Thymus (tissue), 11 donors: ENCODE measurements at regions not wholly inside any gene's neighbourhood (a gene's known extent, or its start where the extent isn't known, plus 50 kb on each side); places are given as distances from the start of the nearest gene placed in this dataset.

Experiments used
- DNase-seq, 9 donors: peaks; one replicate each; pipeline ENCODE4 v3.0.0-alpha.2; 2013; ENCODE audit warnings: low spot score in 9 of 9, low read depth in 6 of 9, missing footprints in 1 of 9
- H3K27ac ChIP-seq, 2 donors: one replicate each; pipeline ENCODE4 v1.5.1; 2013; ENCODE audit warnings: control low read depth in 1 of 2, low read depth in 1 of 2, low read length in 1 of 2, mild to moderate bottlenecking in 1 of 2, moderate library complexity in 1 of 2
- H3K27me3 ChIP-seq, 2 donors: one replicate each; pipeline ENCODE4 v1.5.1; 2013; ENCODE audit warnings: low read length in 1 of 2; ENCODE audit not compliant: control insufficient read depth in 2 of 2, insufficient read depth in 1 of 2
- H3K36me3 ChIP-seq, 2 donors: one replicate each; pipeline ENCODE4 v1.5.1; 2013; ENCODE audit warnings: low read length in 1 of 2, mild to moderate bottlenecking in 1 of 2, moderate library complexity in 1 of 2; ENCODE audit not compliant: control insufficient read depth in 2 of 2, insufficient read depth in 2 of 2
- H3K4me1 ChIP-seq, 2 donors: one replicate each; pipeline ENCODE4 v1.5.1; 2013; ENCODE audit warnings: low read length in 2 of 2; ENCODE audit not compliant: control insufficient read depth in 2 of 2, insufficient read depth in 2 of 2
- H3K4me3 ChIP-seq, 2 donors: one replicate each; pipeline ENCODE4 v1.5.1; 2013; ENCODE audit warnings: low read length in 2 of 2, control low read depth in 1 of 2, mild to moderate bottlenecking in 1 of 2
- H3K9me3 ChIP-seq, 2 donors: one replicate each; pipeline ENCODE4 v1.5.1; 2013; ENCODE audit warnings: low read length in 1 of 2, mild to moderate bottlenecking in 1 of 2; ENCODE audit not compliant: control insufficient read depth in 2 of 2, insufficient read depth in 1 of 2
- WGBS: extraction: QIAGEN DNeasy Blood & Tissue Kit; methylation state at CpG from one replicate; pipeline ENCODE4 v1.1.7; 2013; 5-methylcytosine and 5-hydroxymethylcytosine counted together
- donor health status: healthy.

DNA sequence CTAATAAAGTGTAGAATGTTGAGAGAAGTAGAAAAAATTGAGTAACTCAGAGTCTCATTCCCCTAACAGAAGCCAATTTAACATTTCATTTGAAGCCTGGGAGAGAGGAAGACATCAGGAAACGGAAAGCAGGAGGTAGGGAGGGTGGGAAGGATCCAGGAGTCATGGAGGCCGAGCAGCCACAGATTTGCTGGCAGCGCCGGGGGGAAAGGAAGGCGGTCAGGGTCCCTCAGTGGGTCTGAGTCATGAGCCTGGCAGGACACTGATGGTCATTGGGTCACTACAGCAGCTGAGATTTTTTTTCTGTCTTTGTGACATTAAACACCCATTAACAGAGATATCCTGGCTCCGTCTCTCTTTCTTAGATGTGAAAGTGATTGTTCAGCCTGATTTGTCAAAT is 248.1 kb downstream of the EFNB2 start:
- no peak for DNase-seq
- H3K9me3 ChIP-seq: no peaks in the 10 kb centered on the region
- WGBS: 96% methylated on average over 6 of the region's 6 CpGs
- no peaks in the 10 kb centered on the region for H3K4me1 ChIP-seq
- no peaks in the 10 kb centered on the region for H3K27me3 ChIP-seq
- H3K27ac ChIP-seq: no peak overlapping the region
- H3K4me3 ChIP-seq: no peak overlapping the region
- H3K36me3 ChIP-seq: no peaks in the 10 kb centered on the region

DNA sequence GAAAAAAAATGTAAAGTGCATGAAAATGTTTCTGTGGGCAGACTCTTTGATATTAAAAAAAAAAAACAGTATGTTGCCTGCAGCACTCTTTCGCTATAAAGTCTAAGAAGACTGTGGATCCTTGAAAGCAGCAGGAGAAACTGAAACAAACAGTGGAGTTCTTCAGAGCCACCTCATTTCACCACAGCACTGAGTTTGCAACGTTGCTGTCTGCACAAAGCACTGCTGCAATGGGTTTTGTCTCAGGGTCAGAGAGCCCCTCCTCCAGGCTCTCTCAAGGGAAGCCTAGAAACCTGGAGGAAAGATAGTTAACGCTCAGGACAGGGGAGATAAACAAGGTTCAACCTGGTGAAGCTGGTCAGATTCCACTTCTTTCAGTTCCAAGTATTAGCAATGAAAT is 248.7 kb downstream of the EFNB2 start:
- 34% methylated on average over 3 of the region's 3 CpGs for WGBS
- peak in 1 of 9 donors; percentile 38 for DNase-seq
- H3K9me3 ChIP-seq: no peaks in the 10 kb centered on the region
- no peaks in the 10 kb centered on the region for H3K36me3 ChIP-seq
- no peaks in the 10 kb centered on the region for H3K4me1 ChIP-seq
- no peak overlapping the region for H3K27ac ChIP-seq
- peak overlapping the region in 1 of 2 donors; percentile 22 for H3K4me3 ChIP-seq
- no peaks in the 10 kb centered on the region for H3K27me3 ChIP-seq

GRCh38 chr13:106284358-106284757 is 251.1 kb downstream of the EFNB2 start:
- 96% methylated on average over 2 of the region's 2 CpGs for WGBS
- Histone ChIP-seq H3K4me3 (no peak overlapping the region), H3K4me1 (no peaks in the 10 kb centered on the region), H3K36me3 (no peaks in the 10 kb centered on the region), H3K9me3 (no peaks in the 10 kb centered on the region), H3K27me3 (no peaks in the 10 kb centered on the region), H3K27ac (no peak overlapping the region)
- no peak for DNase-seq

GRCh38 chr13:106281426-106281825 is 254.0 kb downstream of the EFNB2 start:
- Histone ChIP-seq H3K36me3 (no peaks in the 10 kb centered on the region), H3K27me3 (no peaks in the 10 kb centered on the region), H3K9me3 (no peaks in the 10 kb centered on the region), H3K4me1 (no peaks in the 10 kb centered on the region), H3K27ac (no peak overlapping the region), H3K4me3 (no peak overlapping the region)
- DNase-seq: no peak
- 96% methylated on average over 9 of the region's 9 CpGs for WGBS

- H3K4me1 ChIP-seq: no peaks in the 10 kb centered on the region
- WGBS: 93% methylated on average over 10 of the region's 10 CpGs
Measured at GRCh38 chr13:106277484-106278154, 257.8 kb downstream of the EFNB2 start.

DNA sequence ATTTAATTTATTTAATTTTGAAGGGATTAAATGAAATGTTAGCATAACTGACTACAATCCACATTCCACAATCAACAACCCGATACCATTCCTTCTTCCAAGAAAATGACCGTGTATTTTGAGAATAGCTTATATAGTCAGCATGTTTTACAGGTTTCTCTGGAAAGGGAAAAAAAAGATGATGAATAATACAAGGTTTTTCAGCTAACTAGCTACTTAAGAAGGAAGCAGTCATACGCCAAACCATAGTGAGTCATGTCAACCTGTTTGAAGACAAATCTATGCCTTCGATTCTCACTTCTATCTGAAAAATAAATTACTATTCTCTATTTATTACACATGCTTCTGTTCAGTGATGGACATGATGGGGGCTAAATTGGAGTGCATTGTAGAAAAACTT is 258.6 kb downstream of the EFNB2 start:
- no peak overlapping the region for H3K4me3 ChIP-seq
- DNase-seq: no peak
- no peaks in the 10 kb centered on the region for H3K4me1 ChIP-seq
- no peaks in the 10 kb centered on the region for H3K9me3 ChIP-seq
- H3K27me3 ChIP-seq: no peaks in the 10 kb centered on the region
- no peaks in the 10 kb centered on the region for H3K36me3 ChIP-seq
- 95% methylated on average over 4 of the region's 4 CpGs for WGBS
- H3K27ac ChIP-seq: no peak overlapping the region

More at GRCh38 chr13:106277484-106278154, 257.8 kb downstream of the EFNB2 start:
- no peak for DNase-seq
- H3K36me3 ChIP-seq: no peaks in the 10 kb centered on the region
- no peak overlapping the region for H3K27ac ChIP-seq
- no peak overlapping the region for H3K4me3 ChIP-seq
- no peaks in the 10 kb centered on the region for H3K9me3 ChIP-seq
- no peaks in the 10 kb centered on the region for H3K27me3 ChIP-seq

DNA sequence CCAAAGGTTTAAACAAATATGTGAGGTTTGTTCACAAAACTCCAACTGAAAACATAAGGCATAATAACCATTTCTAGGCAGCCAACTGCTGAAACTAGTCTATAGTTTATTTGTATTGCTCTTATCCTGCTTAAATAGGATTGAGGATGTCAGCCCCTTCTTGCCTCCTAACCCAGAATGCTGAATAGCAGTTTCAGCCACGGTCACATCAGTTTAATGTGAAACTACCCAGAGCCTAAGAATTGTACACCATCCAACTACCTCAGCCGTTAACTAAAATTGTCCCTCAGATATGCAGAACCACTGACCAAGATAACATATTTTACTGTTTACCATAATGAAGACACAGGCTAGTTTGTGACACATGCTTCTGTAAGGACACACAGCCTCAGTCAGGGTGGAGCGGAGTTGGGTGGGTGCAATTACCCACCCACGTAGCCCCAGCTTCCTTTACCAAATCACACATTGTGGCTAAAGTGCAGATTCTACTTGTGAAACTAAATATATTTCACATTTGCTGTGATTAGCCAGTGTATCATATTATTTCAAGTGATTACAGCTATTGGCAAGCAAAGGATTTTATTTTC is 259.9 kb downstream of the EFNB2 start:
- no peak for DNase-seq
- H3K4me1 ChIP-seq: no peaks in the 10 kb centered on the region
- no peaks in the 10 kb centered on the region for H3K9me3 ChIP-seq
- no peaks in the 10 kb centered on the region for H3K36me3 ChIP-seq
- no peaks in the 10 kb centered on the region for H3K27me3 ChIP-seq
- WGBS: 94% methylated on average over 4 of the region's 4 CpGs
- no peak overlapping the region for H3K27ac ChIP-seq
- no peak overlapping the region for H3K4me3 ChIP-seq

- no peak for DNase-seq
- WGBS: 92% methylated on average over 3 of the region's 3 CpGs
- no peaks in the 10 kb centered on the region for H3K9me3 ChIP-seq
- no peak overlapping the region for H3K27ac ChIP-seq
- no peaks in the 10 kb centered on the region for H3K36me3 ChIP-seq
- no peak overlapping the region for H3K4me3 ChIP-seq
- H3K4me1 ChIP-seq: no peaks in the 10 kb centered on the region
- H3K27me3 ChIP-seq: no peaks in the 10 kb centered on the region
Measured at GRCh38 chr13:106274551-106275203, 260.8 kb downstream of the EFNB2 start.

GRCh38 chr13:106263801-106264200 is 271.7 kb downstream of the EFNB2 start:
- no peaks in the 10 kb centered on the region for H3K36me3 ChIP-seq
- no peaks in the 10 kb centered on the region for H3K27me3 ChIP-seq
- WGBS: 92% methylated on average over 4 of the region's 4 CpGs
- H3K4me1 ChIP-seq: no peaks in the 10 kb centered on the region
- no peak overlapping the region for H3K27ac ChIP-seq
- DNase-seq: no peak
- no peak overlapping the region for H3K4me3 ChIP-seq
- H3K9me3 ChIP-seq: peaks cover 2 to 18% of the 10 kb centered on the region in 2 donors
